MM.1S (cell line): ENCODE measurements at regions not wholly inside any gene's neighbourhood (a gene's known extent, or its start where the extent isn't known, plus 50 kb on each side); places are given as distances from the start of the nearest gene placed in this dataset.

Experiments
- EZH2 ChIP-seq: fragments of 300-600 bp; sonication (generic); optimal IDR thresholded peaks from 2 replicates; pipeline ENCODE3; 2017; ENCODE audit warnings: low read depth, mild to moderate bottlenecking, antibody characterized with exemption, low read length, mixed read lengths
- TF ChIP-seq, protein P1 (sequence below): fragments of 300-600 bp; sonication (generic); IDR thresholded peaks from 2 replicates; pipeline ENCODE4 v1.5.1; 2016; ENCODE audit warnings: antibody characterized with exemption, low read length, mixed read lengths

DNA sequence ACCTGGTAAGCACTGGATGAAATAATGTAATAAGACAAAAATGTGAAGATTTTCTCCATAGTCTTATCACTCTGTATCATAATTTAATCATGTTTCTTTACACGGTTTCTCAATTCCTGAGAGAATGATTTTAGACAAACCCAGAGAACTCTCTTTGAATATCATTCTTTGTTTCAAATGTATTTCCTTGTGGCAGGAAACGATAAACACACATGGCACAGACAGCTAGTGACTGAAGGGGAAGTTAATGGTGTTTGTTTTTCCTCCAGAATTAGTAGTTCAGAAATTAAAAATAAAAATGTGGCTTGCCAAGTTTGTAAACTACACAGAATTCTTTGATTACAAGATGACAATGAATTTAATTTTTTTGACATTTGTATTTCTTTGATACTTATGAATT is 163.7 kb upstream of the PRPS1L1 start:
- TF ChIP-seq, protein P1, sequence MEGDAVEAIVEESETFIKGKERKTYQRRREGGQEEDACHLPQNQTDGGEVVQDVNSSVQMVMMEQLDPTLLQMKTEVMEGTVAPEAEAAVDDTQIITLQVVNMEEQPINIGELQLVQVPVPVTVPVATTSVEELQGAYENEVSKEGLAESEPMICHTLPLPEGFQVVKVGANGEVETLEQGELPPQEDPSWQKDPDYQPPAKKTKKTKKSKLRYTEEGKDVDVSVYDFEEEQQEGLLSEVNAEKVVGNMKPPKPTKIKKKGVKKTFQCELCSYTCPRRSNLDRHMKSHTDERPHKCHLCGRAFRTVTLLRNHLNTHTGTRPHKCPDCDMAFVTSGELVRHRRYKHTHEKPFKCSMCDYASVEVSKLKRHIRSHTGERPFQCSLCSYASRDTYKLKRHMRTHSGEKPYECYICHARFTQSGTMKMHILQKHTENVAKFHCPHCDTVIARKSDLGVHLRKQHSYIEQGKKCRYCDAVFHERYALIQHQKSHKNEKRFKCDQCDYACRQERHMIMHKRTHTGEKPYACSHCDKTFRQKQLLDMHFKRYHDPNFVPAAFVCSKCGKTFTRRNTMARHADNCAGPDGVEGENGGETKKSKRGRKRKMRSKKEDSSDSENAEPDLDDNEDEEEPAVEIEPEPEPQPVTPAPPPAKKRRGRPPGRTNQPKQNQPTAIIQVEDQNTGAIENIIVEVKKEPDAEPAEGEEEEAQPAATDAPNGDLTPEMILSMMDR = no peak
- no peak for TF ChIP-seq EZH2
